H54 (cell line): ENCODE measurements at regions not wholly inside any gene's neighbourhood (a gene's known extent, or its start where the extent isn't known, plus 50 kb on each side); places are given as distances from the start of the nearest gene placed in this dataset.
"Not testable (repeated sequence)": the region's sequence is repeated elsewhere in the genome, so short reads cannot be mapped to it uniquely, and the experiment has no call there.

Experiments
- DNase-seq: peaks from one replicate; pipeline ENCODE4 v3.0.0; 2011; ENCODE audit warnings: low spot score, mixed read lengths; ENCODE audit not compliant: insufficient read length
- FAIRE-seq: peaks from 3 replicates; lab custom pipeline; 2011; peaks lifted over from hg19 to GRCh38; lab: Jason Lieb, UNC
- POLR2A ChIP-seq: IDR thresholded peaks from 2 replicates; pipeline ENCODE4 v1.6.1; 2011; ENCODE audit warnings: low read depth, mild to moderate bottlenecking, low read length

DNA sequence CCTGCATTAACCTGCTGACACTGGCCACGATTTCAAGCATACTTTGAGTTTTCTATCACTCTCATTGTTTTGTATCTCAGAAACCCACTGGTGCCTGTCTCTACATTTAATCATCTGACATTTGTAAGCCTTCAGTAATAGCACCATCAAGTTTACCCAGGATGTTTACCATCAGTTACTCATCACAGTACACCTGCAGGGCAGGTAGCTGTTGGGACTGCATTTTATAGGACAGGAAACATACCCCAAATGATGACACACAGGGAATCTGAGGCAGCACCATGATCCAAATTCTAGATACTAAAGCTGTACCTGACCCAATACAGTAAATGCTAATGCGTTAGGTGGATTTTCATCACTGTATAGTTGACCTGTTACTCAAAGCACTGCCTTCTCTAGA, 114.2 kb downstream of the FEM1C start:
- TF ChIP-seq POLR2A: no peak
- DNase-seq (no peak), FAIRE-seq (no peak)

- no peak for TF ChIP-seq POLR2A
- DNase-seq (no peak), FAIRE-seq (no peak)
Observed at GRCh38 chr5:115429345-115429940, 115.1 kb downstream of the FEM1C start.

GRCh38 chr5:115428676-115429075, 115.9 kb downstream of the FEM1C start:
- DNase-seq (no peak), FAIRE-seq (no peak)
- TF ChIP-seq POLR2A: no peak

GRCh38 chr5:115428248-115428647, 116.3 kb downstream of the FEM1C start:
- DNase-seq (no peak), FAIRE-seq (no peak)
- no peak for TF ChIP-seq POLR2A

DNA sequence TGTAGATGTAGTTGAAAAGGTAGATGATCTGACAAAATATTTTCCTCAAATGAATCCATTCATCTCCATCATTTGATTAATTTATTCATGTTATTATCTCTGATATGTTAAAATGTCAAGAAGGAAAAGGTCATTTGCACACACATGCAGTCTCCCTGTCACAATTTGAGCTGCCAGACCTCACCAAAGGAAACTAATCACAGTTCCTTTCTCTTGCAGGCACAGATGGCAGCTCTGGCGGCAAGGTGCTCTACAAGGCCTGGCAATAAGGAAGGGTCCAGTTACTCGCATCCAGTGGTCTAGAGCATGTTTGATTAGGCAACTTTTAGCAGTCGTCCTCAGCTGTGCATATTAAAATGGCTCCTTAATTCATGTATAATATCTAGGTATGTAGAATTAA, 120.1 kb downstream of the FEM1C start:
- FAIRE-seq: no peak
- no peak for TF ChIP-seq POLR2A

GRCh38 chr5:115424030-115424429, 120.5 kb downstream of the FEM1C start:
- no peak for TF ChIP-seq POLR2A
- FAIRE-seq: no peak
- DNase-seq: no peak

More for the DNA sequence above, 120.1 kb downstream of the FEM1C start:
- DNase-seq: no peak

GRCh38 chr5:115423541-115423940, 121.0 kb downstream of the FEM1C start:
- DNase-seq: no peak
- no peak for FAIRE-seq

GRCh38 chr5:115423051-115423450, 121.5 kb downstream of the FEM1C start:
- FAIRE-seq (no peak), DNase-seq (no peak)
- TF ChIP-seq POLR2A: no peak

More at GRCh38 chr5:115423541-115423940, 121.0 kb downstream of the FEM1C start:
- TF ChIP-seq POLR2A: no peak

DNA sequence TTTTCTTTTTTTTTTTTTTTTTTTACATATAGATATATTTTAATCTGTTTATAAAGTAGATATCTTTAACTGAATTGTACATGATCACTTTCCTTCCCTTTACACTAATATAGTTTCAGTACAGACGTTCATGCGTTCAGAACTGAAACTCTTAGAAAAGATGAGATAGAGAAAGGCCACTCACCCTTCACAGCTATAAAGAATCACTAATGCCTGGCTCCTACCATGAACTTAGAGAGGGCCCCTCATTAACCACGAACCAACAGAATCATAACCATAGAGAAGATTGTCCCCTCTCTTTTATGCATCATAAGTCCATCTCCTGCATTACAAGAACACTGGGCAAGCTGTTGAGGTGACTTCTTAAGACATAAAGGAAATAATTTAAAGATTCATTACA, 123.8 kb downstream of the FEM1C start:
- not testable (repeated sequence) for DNase-seq, FAIRE-seq

DNA sequence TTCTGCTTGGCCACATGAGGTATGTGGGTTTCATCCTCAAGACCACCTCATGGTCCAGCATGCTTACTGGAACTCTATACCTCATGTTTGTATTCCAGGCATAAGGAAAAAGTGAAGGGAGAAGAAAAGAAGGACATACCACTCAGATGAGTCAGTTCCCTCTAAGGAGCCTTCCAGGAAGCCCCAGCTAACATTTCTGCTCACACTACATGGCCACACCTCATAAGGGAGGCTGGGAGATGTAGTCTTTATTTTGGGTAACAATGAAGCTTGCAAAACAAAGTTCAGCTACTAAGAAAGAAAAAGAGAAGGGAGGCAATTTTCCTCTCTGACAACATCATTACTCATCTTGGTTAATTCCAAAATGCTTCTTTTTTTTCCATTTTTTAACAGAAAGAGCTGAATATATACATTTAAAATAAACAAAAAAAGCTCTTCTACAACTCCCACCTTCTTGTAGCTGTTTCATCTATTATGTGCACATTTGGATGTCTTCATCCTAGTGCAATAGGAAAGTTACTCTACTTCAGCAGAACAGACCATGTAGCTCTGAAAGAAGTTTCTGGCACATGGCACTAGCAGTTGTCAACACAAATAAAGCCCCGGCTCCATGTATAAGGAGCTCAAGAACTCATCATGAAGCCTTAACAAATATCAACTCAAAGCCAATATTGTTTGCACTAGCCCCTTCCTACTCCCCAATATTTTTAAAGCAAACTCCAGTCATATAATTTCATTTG, 123.6 kb upstream of the CCDC112 start:
- peak; percentile 51 for DNase-seq
- no peak for TF ChIP-seq POLR2A
- peak; percentile 91 for FAIRE-seq

DNA sequence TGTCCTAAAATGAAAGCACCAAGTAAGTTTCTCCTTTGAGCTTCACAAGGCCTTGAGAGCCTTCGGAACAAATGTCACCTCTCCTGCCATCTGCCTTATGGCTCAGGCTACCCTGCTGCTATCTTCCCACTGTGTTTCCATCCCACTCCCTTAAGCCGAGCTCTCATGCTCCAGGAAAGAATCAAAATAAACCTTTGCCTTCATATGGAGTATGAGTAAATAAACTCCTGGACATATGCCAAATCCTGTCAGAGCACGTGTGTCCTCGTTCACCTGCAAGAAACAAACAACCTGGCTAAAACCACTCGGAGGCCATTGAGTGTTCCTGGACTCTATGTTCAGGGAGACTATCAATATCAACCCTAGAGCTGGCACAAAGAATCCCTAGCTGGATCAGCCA, 122.3 kb upstream of the CCDC112 start:
- FAIRE-seq (no peak), DNase-seq (no peak)
- TF ChIP-seq POLR2A: no peak

- FAIRE-seq (no peak), DNase-seq (no peak)
- no peak for TF ChIP-seq POLR2A
Observed at GRCh38 chr5:115417076-115417475, 120.6 kb upstream of the CCDC112 start.

DNA sequence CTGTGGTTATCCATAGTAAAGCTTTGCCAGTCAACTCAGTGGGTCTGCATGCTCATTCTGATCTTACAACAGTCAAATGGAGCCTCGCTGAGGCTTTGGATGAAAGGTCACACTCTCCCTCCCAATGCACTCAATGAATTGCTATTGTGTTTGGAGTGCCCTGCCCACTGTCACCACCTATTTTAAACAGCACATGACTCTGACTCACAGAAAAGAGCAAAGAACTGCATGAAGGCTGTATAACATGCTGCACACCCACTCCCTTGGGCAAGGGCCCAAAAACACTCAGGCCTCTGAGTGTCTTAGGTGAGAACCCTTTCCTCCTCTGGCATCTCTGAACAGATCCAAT, 118.7 kb upstream of the CCDC112 start:
- FAIRE-seq: peak; percentile 88
- TF ChIP-seq POLR2A: no peak
- DNase-seq: peak; percentile 33

DNA sequence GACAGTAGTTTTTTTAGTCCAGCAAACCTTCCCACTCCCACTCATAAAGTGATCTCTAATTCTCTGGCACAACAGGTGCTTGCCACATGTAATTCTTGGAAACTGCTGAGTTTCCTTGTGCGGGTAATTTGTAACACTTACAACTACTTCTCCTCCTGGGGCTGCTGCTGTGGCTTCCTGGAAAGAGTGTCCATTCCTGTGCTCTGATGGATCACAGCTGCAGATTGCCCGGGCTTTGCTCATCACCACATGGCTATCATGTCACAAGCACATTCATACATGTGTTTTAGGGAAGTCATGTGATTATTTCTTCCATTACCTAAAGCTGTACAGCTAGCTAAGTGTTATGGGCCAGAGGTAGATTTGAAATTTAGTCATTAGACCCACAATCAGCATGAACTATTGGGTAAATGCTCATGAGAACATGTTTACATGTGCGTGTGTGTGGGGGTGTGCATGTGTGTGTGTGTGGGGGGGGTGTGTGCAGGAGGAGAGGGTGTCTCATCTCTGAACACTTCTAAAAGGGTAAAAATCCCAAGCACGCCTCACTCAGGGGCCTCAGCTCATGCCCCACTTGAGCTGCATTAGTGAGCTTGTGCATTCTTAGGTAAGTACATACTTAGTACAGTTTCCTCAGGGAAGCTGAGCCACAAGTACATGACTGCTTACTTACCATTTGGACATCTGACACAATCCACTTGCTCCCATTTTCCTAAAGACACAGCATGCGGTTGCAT, 118.1 kb upstream of the CCDC112 start:
- no peak for DNase-seq
- no peak for FAIRE-seq
- TF ChIP-seq POLR2A: no peak
